DOHH2 (cell line): ENCODE measurements at regions not wholly inside any gene's neighbourhood (a gene's known extent, or its start where the extent isn't known, plus 50 kb on each side); places are given as distances from the start of the nearest gene placed in this dataset.

Experiments used
- H3F3A ChIP-seq: fragments of 200-600 bp; sonication (generic), shearing (Covaris generic); 2 replicates; pipeline ENCODE4 v1.6.0; 2016; ENCODE audit warnings: antibody characterized with exemption, mild to moderate bottlenecking; ENCODE audit not compliant: control insufficient read depth, insufficient read depth
- H3K27ac ChIP-seq: fragments of 200-600 bp; sonication (generic); 2 replicates; pipeline ENCODE4 v1.5.1; 2014; ENCODE audit warnings: low read depth, mild to moderate bottlenecking, low read length, moderate library complexity
- H3K27me3 ChIP-seq: fragments of 200-600 bp; sonication (generic); 2 replicates; pipeline ENCODE4 v1.6.1; 2014; ENCODE audit warnings: mild to moderate bottlenecking, low read length, mixed read lengths; ENCODE audit not compliant: control insufficient read depth
- H3K36me3 ChIP-seq: fragments of 200-600 bp; sonication (generic); 2 replicates; pipeline ENCODE4 v1.6.1; 2014; ENCODE audit warnings: mild to moderate bottlenecking, low read length, moderate library complexity, mixed read lengths; ENCODE audit not compliant: control insufficient read depth
- H3K4me1 ChIP-seq: fragments of 200-600 bp; sonication (generic); 2 replicates; pipeline ENCODE4 v1.6.1; 2014; ENCODE audit warnings: mild to moderate bottlenecking, low read length, mixed read lengths; ENCODE audit not compliant: control insufficient read depth
- H3K4me2 ChIP-seq: fragments of 200-600 bp; sonication (generic); 2 replicates; pipeline ENCODE4 v1.6.0; 2014; ENCODE audit warnings: mild to moderate bottlenecking, low read length, moderate library complexity
- H3K4me3 ChIP-seq: fragments of 200-600 bp; sonication (generic); 2 replicates; pipeline ENCODE4 v1.5.1; 2014; ENCODE audit warnings: mild to moderate bottlenecking, low read length, mixed read lengths
- H3K79me2 ChIP-seq: fragments of 200-600 bp; sonication (generic); 2 replicates; pipeline ENCODE4 v1.6.1; 2014; ENCODE audit warnings: mild to moderate bottlenecking, low read length, mixed read lengths; ENCODE audit not compliant: control insufficient read depth
- H3K9me2 ChIP-seq: fragments of 200-600 bp; sonication (generic); replicated peaks from 2 replicates; pipeline ENCODE4 v1.6.1; 2014; ENCODE audit warnings: mild to moderate bottlenecking, low read length, mixed read lengths; ENCODE audit not compliant: control insufficient read depth
- H3K9me3 ChIP-seq: fragments of 200-600 bp; sonication (generic); 2 replicates; pipeline ENCODE4 v1.6.1; 2014; ENCODE audit warnings: antibody characterized with exemption, low read length, mixed read lengths; ENCODE audit not compliant: control insufficient read depth, insufficient read depth
- H4K20me1 ChIP-seq: fragments of 200-600 bp; sonication (generic); 2 replicates; pipeline ENCODE4 v1.6.0; 2014; ENCODE audit warnings: low read depth, mild to moderate bottlenecking, antibody characterized with exemption, low read length, moderate library complexity; ENCODE audit not compliant: control insufficient read depth, insufficient read depth
- EZH2phosphoT487 ChIP-seq: fragments of 200-600 bp; sonication (generic); IDR thresholded peaks from 2 replicates; pipeline ENCODE4 v1.6.1; 2017; ENCODE audit warnings: borderline replicate concordance, mild to moderate bottlenecking, antibody characterized with exemption, low read length, moderate library complexity, mixed read lengths
- TF ChIP-seq, protein P1 (sequence below): fragments of 200-600 bp; sonication (generic); IDR thresholded peaks from one replicate; pipeline ENCODE4 v1.5.1; 2014; ENCODE audit warnings: antibody characterized with exemption, mild to moderate bottlenecking, low read depth, low read length; ENCODE audit not compliant: poor library complexity, severe bottlenecking

DNA sequence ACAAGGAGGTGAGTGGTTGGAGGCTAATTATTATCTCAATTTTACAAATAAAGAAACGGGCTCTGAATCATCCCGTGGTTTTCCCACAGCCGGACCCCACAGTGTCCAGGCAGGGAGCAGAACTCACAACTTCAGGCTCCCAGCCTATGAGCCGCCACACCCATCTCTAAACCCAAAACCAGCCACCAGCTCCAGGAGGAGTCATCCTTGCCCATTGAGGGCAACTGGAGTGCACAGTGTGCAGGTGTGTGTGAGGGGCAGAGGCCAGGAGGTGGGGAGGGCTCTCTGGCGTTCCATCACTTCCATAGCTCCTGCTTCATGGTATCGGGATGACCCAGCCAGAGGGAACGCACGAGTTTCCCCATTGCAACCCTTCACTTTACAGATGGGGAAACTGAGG lies 144.5 kb downstream of the CYP26B1 start:
- TF ChIP-seq EZH2phosphoT487, result no peak
- TF ChIP-seq, protein P1, sequence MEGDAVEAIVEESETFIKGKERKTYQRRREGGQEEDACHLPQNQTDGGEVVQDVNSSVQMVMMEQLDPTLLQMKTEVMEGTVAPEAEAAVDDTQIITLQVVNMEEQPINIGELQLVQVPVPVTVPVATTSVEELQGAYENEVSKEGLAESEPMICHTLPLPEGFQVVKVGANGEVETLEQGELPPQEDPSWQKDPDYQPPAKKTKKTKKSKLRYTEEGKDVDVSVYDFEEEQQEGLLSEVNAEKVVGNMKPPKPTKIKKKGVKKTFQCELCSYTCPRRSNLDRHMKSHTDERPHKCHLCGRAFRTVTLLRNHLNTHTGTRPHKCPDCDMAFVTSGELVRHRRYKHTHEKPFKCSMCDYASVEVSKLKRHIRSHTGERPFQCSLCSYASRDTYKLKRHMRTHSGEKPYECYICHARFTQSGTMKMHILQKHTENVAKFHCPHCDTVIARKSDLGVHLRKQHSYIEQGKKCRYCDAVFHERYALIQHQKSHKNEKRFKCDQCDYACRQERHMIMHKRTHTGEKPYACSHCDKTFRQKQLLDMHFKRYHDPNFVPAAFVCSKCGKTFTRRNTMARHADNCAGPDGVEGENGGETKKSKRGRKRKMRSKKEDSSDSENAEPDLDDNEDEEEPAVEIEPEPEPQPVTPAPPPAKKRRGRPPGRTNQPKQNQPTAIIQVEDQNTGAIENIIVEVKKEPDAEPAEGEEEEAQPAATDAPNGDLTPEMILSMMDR, result no peak
- H3K79me2 ChIP-seq, result no peaks in the 10 kb centered on the region
- H3K27me3 ChIP-seq, result no peaks in the 10 kb centered on the region

DNA sequence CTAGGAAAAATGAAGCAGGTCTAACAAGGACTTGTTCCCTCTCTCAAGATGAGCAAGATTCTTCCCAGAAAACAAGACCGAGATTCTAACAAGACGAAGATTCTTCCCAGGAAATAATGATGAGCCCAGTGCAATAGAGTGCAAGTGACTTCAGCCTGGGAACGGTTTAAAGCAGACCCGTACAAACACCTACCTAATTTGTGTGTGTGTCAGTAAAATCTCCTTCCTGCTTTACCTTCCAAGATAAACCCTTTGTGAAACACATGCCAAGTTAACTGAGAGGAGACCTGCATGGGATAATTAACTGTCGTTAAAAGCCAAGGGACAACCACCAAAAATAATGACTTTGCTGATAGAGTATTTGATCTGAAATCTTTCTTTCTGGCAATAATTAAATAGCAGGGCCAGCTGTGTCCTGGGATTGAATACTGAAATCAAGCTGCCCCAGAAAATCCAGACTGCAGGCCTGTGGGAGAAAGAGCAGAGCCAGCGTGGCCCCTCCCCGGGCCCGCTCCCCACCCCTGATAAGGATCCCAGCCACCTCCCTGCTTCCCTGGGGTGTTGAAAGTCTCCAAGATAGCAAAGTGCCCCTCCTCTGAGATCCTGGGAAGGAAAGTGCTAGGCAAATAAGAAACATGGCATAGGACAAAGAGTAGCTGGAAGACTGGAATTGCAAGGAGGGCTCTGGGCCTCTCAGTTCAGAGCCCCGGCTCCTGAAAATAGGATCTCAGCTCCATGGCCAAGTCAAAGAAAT lies 145.5 kb downstream of the CYP26B1 start:
- Histone ChIP-seq H3K27me3 (no peaks in the 10 kb centered on the region), H3K79me2 (no peaks in the 10 kb centered on the region), H3K4me1 (no peaks in the 10 kb centered on the region), H4K20me1 (no peaks in the 10 kb centered on the region), H3K9me3 (no peaks in the 10 kb centered on the region), H3K9me2 (no peaks in the 10 kb centered on the region), H3K4me3 (no peak overlapping the region), H3F3A (no peaks in the 10 kb centered on the region), H3K4me2 (no peak overlapping the region), H3K27ac (no peak overlapping the region), H3K36me3 (no peaks in the 10 kb centered on the region)
- TF ChIP-seq EZH2phosphoT487, result no peak
- TF ChIP-seq, protein P1, result no peak

More for the DNA sequence above, 144.5 kb downstream of the CYP26B1 start:
- H3K36me3 ChIP-seq, result no peaks in the 10 kb centered on the region
- H3K4me2 ChIP-seq, result no peak overlapping the region
- H3K4me1 ChIP-seq, result no peaks in the 10 kb centered on the region
- H4K20me1 ChIP-seq, result no peaks in the 10 kb centered on the region
- no peak overlapping the region for H3K4me3 ChIP-seq
- H3K27ac ChIP-seq, result no peak overlapping the region
- H3F3A ChIP-seq, result no peaks in the 10 kb centered on the region
- no peaks in the 10 kb centered on the region for H3K9me3 ChIP-seq
- H3K9me2 ChIP-seq, result no peaks in the 10 kb centered on the region

DNA sequence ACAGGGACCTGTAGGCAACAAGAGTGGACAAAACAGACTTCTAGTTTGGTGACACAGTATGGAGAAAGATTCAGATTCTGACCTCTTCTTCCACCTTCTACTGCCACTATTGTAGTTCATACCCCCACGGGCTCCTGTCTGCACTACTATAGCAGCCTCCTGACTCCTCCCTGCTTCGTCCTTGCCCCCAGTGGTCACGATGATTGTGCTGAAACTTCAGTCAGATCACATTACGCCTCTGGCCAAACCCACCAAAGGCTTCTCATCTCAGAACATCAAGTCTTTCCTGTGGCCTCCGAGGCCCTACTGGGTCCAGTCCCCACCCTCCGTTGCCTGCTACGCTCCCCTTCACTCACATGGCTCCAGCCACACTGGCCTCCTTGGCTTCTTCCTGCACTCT lies 147.6 kb downstream of the CYP26B1 start:
- no peaks in the 10 kb centered on the region for H3K9me3 ChIP-seq

More for the DNA sequence above, 147.6 kb downstream of the CYP26B1 start:
- Histone ChIP-seq H3K79me2 (no peaks in the 10 kb centered on the region), H3K36me3 (no peaks in the 10 kb centered on the region), H3K27me3 (no peaks in the 10 kb centered on the region), H3F3A (no peaks in the 10 kb centered on the region), H3K27ac (no peak overlapping the region), H3K4me1 (no peaks in the 10 kb centered on the region), H4K20me1 (no peaks in the 10 kb centered on the region), H3K4me3 (no peak overlapping the region), H3K9me2 (no peaks in the 10 kb centered on the region), H3K4me2 (no peak overlapping the region)
- TF ChIP-seq, protein P1, result no peak
- no peak for TF ChIP-seq EZH2phosphoT487
